GM12891 (cell line): ENCODE measurements at regions not wholly inside any gene's neighbourhood (a gene's known extent, or its start where the extent isn't known, plus 50 kb on each side); places are given as distances from the start of the nearest gene placed in this dataset.

Source experiments
- DNase-seq: peaks from one replicate; pipeline ENCODE4 v3.0.0; 2011; ENCODE audit warnings: low spot score; ENCODE audit not compliant: insufficient read length
- FAIRE-seq: peaks from 2 replicates; lab custom pipeline; 2011; peaks lifted over from hg19 to GRCh38; lab: Jason Lieb, UNC
- PAX5 ChIP-seq: IDR thresholded peaks from 2 replicates; pipeline ENCODE4 v1.6.1; 2011; ENCODE audit warnings: low read length, moderate library complexity, mild to moderate bottlenecking; ENCODE audit not compliant: insufficient read depth, severe bottlenecking
- POLR2A ChIP-seq: IDR thresholded peaks from 2 replicates; pipeline ENCODE4 v1.6.1; 2011; ENCODE audit warnings: low read depth, low read length, control low read depth
- POLR2AphosphoS5 ChIP-seq: IDR thresholded peaks from 2 replicates; pipeline ENCODE4 v1.6.1; 2011; ENCODE audit warnings: low read depth, low read length, control low read depth
- POU2F2 ChIP-seq: IDR thresholded peaks from 2 replicates; pipeline ENCODE4 v1.6.1; 2011; ENCODE audit warnings: low read depth, mild to moderate bottlenecking, control low read depth, low read length, moderate library complexity
- SPI1 ChIP-seq: IDR thresholded peaks from 2 replicates; pipeline ENCODE4 v1.6.1; 2011; ENCODE audit warnings: low read depth, low read length, control low read depth
- TAF1 ChIP-seq: IDR thresholded peaks from 2 replicates; pipeline ENCODE4 v1.6.1; 2011; ENCODE audit warnings: low read depth, low read length, control low read depth

DNA sequence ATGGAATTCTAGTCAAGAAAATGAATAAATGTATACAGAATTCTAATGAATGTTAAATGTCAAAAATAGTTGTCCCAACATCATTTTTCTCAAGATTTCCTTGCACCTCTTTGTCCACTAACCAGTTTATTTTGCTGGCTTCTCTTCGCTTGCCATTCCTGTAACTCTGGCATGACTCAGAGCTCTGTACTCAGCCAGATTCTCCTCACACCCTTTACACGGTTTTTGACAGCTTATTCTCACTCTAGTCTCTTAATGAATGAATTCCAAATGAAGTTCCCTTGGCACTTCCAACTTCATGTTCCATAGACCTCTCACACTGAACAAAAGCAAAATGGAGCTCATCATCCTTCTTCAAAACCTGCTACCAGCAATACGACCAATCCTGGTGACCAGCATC lies 419.3 kb upstream of the SLIT2 start:
- TF ChIP-seq SPI1 (no peak), TAF1 (no peak), PAX5 (no peak), POLR2AphosphoS5 (no peak)
- FAIRE-seq (no peak), DNase-seq (no peak)

DNA sequence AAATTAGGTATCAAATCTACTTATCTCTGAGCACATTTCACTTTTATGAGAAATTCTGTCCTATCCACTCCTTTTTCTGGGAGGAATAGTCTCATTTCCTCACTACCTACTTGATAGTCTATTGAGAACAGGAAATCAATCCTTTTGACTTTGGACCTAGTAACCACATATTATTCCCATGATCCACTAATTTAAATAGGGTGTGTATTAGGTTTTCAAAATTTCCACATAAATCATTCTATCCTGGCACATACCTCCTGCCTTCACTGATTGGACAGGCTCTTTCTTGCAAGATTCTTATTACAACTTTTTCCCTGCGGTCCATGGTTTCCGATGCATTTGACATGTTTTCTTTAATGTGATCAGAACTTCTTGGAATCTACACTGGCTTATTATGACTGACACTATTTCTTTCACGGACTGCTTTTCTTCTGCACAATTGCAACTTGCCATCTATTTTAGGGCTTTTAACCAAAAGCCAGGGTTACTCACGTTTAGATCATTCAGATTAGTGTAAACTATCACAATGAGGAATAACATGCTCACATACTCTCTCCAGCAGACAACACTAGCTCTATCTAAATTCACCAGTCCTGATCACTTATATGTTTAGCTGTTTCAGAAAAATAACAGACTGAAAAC lies 419.9 kb upstream of the SLIT2 start:
- TF ChIP-seq TAF1: no peak
- no peak for TF ChIP-seq POLR2A
- no peak for TF ChIP-seq SPI1
- no peak for TF ChIP-seq PAX5
- TF ChIP-seq POLR2AphosphoS5: no peak
- TF ChIP-seq POU2F2: no peak
- no peak for FAIRE-seq
- DNase-seq: no peak

DNA sequence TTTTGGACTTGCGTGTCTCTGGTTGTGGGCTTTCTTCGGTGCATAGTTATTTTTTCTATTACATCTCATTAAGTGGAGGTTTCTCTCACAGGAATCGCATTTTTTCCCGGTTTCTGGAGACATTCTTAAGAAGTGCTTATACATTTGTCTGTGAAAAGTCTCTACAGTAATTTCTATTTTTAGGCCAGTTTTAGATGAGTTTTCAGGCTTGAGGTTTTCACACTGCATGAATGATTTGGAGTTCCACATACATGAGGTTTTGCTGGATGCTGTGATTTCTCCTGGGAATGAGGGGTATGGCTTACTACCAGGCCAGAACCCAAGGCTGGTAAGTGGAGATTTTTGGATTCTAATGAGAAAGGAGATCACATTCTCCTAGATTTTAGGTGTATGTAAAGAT lies 422.6 kb upstream of the SLIT2 start:
- DNase-seq (no peak), FAIRE-seq (no peak)
- TF ChIP-seq POU2F2 (no peak), POLR2AphosphoS5 (no peak), SPI1 (no peak), PAX5 (no peak), TAF1 (no peak), POLR2A (no peak)

DNA sequence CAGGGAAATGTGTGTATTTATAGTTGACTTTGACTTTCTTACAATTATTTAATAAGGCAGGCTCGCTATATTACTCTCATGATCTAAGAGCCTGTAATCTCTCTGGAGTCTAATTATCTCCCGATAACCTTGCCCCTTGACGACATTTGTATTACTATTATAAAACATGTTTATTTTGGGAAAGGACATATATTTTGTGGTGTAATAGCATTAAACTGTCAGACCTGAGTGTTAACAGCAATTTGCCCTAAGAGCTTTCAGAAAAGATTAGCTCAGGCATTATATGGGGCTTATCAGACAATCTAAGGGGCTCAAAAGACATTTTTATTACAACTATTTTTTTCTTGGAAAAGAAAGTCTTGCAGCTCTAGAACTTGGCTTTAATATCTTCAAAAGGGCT lies 427.9 kb upstream of the SLIT2 start:
- TF ChIP-seq POU2F2 (no peak), PAX5 (no peak), POLR2A (no peak), SPI1 (no peak), TAF1 (no peak)
- FAIRE-seq (no peak), DNase-seq (no peak)

DNA sequence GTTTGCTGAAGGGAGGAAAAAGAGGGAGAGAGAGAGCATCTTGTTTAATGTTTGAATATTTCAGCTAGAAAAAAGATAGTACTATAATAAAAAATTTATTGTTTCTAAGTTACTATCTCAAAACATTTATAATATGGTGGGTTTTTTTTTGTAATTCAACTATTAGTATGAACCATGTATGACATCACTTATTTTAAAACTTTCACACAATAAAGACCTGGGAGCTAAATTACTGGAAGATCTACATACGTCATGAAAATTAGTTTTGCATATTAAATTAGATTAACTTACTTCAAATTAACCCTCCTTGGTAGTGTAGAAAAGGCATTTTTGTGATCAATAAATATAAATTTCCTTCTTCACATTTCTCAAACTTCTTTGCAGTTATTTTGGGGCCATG lies 432.0 kb upstream of the SLIT2 start:
- no peak for DNase-seq
- FAIRE-seq: no peak
- no peak for TF ChIP-seq POLR2AphosphoS5
- TF ChIP-seq POU2F2: no peak
- TF ChIP-seq TAF1: no peak
- TF ChIP-seq POLR2A: no peak
- TF ChIP-seq SPI1: no peak
- no peak for TF ChIP-seq PAX5

DNA sequence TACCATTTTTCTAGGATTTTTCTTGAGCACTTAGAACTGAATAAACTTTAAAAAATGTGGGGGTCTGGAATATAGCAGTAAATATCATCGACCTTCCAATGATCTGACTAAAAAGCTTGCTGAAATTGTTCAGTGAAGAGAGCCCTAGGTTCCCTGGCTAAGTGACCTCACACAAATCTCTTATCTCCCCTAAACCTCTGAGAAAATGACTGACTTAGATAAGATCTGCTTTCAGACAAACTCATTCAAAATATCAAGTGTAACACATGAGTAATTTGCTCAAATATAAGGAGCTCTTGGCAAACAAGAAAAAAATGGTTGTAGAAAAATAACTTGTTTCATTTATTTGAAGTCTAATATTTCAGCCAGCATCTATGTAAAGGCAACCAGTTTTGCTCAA lies 441.7 kb upstream of the SLIT2 start:
- TF ChIP-seq SPI1 (no peak), TAF1 (no peak), PAX5 (no peak), POLR2AphosphoS5 (no peak), POLR2A (no peak), POU2F2 (no peak)
- no peak for DNase-seq
- FAIRE-seq: no peak

DNA sequence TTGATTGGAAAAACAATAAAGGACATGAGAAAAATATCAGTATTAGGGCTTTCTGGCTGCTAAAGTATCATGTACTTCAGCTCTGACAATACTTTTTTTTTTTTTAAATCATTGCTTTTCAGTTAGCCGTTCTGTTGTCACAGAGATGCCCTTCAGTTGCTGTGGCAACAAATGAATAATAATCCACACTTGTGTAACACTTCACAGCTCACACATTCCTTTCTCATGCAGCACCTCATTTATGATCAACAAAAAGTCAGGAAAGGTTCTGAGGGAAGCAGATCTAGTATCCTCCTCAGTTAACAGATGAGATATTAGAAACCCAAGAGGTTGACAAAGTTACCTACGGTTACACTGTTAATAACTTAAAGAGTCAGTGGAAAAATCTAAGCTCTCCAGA lies 444.2 kb upstream of the SLIT2 start:
- TF ChIP-seq PAX5 (no peak), POLR2AphosphoS5 (no peak), POLR2A (no peak), POU2F2 (no peak), SPI1 (no peak), TAF1 (no peak)
- FAIRE-seq: no peak
- no peak for DNase-seq

DNA sequence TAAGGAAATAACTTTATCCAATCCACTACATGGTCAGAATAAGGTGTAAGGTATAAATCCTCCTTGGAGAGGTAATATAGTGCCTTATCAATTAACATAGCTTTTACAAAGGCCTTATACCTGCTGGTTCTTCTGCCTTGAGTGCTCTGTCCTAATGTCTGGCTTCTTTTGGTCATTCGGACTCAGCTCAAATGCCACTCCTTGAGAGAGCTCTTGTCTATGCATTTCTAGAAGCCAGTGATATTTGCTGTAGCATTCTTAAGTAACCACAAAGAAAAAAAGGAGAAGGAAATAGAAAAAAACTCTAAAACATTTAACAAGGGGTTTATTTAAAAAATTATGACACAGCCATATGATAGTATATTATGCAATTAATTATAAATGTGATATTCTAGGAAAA lies 444.8 kb upstream of the SLIT2 start:
- FAIRE-seq (no peak), DNase-seq (no peak)
- TF ChIP-seq POLR2A (no peak), SPI1 (no peak), POLR2AphosphoS5 (no peak), TAF1 (no peak), POU2F2 (no peak), PAX5 (no peak)

DNA sequence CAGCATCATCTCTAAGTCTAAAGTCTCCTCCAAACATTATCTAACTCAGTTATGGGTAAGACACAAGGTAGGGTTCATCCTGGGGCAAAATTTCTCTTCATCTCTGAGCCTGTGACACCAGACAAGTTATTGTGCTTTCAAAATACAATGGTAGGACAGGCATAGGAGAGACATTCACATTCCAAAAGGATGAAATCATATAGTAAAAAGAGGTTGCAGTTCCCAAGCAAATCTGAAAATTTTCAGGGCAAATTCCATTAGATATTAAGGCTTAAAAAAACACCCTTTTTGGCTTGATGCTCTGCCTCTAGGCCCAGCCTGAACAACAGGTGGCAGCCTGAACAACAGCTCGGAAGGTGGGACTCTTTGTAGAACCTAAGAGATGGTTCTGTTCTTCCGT lies 448.3 kb upstream of the SLIT2 start:
- no peak for TF ChIP-seq PAX5
- no peak for TF ChIP-seq POLR2AphosphoS5
- no peak for TF ChIP-seq POLR2A
- TF ChIP-seq TAF1: no peak
- TF ChIP-seq SPI1: no peak
- no peak for TF ChIP-seq POU2F2
- no peak for FAIRE-seq
- no peak for DNase-seq

DNA sequence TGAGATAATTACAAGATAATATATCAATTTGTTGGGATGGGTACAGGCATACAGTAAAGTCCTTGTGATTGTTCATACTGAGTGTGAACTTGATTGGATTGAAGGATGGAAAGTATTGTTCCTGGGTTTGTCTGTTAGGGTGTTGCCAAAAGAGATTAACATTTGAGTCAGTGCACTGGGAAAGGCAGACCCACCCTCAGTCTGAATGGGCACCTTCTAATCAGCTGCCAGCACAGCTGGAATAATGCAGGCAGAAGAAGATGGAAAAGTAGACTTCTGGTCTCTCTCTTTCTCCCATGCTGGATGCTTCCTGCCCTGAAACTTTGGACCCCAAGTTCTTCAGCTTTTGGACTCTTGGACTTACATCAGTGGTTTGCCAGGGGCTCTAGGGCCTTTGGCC lies 457.9 kb upstream of the SLIT2 start:
- DNase-seq (no peak), FAIRE-seq (no peak)
- no peak for TF ChIP-seq PAX5

DNA sequence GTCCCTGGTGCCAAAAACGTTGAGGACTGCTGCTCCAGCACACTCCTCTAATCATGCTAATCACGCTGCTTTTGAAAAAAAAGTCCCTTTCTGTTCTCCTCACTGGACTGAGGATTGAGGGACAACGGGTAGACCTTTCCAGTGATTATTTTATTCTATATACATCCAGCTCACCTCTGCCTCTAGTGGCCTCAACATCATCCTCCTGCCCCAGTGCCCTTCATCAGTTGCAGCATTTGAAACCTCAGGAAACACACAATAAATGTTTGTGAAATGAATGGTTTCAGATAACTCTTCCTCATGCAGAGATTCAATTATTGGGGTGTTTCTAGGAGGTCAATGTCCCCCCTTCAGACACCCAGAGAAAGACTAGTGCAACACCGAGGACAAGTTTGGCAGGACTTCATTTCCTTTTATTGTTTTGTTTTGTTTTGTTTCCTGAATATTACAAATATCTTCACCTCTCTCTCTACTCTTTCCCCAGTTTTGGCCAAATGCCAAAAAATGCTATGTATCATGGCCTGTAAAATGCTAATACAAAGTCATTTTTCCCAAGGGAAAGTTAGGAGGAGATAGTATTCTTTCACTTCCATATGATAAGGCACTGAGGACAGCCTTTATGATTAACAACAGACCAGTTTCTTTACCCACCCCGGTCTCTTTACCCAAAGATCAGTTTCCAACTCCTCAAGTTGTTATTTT lies 460.1 kb upstream of the SLIT2 start:
- DNase-seq (no peak), FAIRE-seq (no peak)
- TF ChIP-seq SPI1 (no peak), POLR2AphosphoS5 (no peak), POU2F2 (no peak), PAX5 (no peak), POLR2A (no peak), TAF1 (no peak)

DNA sequence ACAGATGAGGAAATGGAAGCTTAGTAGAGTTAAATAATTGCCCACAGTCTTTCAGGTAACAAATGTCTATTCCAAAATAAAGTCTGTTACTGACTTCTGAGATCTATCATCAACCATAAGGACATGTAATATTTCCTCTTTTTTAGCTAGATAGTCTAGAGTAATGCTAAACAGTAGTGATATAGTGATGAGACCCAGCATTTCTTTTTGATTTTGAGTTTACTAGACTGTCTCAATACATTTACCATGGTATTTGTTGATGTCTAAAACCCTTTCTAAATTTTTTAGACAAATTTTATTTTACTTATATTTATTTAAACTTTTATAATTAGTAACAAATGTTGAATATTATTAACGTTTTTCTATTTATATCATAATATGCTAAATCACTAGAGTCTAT lies 465.1 kb upstream of the SLIT2 start:
- FAIRE-seq (no peak), DNase-seq (no peak)
- no peak for TF ChIP-seq POLR2AphosphoS5
- no peak for TF ChIP-seq POU2F2
- no peak for TF ChIP-seq SPI1
- TF ChIP-seq POLR2A: no peak
- no peak for TF ChIP-seq TAF1
- no peak for TF ChIP-seq PAX5
